Dermis microvascular lymphatic vessel endothelial cell (primary cell): ENCODE measurements at regions not wholly inside any gene's neighbourhood (a gene's known extent, or its start where the extent isn't known, plus 50 kb on each side); places are given as distances from the start of the nearest gene placed in this dataset.

ENCODE experiments used
- DNase-seq, 2 donors: peaks; one replicate each; pipeline versions ENCODE4 v3.0.0 to v3.0.0-alpha.2; 2010; ENCODE audit warnings: low read depth in 2 of 2

DNA sequence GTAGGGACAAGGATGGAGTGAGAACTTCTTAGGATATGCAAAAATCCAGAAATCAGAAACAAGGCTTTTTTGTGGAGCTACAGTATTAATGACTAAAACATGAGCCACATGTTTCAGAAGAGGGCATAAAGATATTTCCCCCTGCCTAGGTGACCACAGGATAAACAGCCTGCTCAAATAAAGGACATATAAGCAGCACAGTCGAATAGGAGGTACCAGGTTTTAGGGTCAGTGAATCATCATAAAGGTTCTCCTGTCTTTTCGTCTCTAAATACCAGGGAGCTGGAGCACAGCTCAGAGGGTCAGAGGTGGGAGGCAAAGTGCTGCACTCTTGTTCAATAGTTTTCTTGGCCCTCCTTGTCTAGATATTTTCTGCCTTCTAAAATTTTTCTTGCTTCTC, 211.9 kb upstream of the HS3ST1 start:
- no peak for DNase-seq

DNA sequence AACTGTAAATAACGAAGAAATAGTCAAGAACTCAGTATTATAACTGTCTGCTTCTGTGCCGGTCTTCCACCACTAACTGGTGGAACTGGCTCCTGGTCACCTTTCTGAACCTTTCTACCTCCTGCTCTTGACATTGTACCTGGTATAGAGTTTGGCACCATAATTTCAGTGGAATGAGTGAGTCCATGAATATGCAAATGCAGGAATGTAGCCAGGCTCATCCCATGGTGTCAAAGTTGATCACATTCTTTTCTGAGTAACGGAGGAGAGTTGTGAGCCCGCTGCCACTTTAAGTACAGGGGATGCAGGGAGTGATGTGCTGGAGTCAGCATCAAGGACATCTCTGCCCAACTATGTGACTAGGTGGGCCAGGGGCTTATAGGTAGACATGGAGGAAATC, 207.9 kb upstream of the HS3ST1 start:
- no peak for DNase-seq

DNA sequence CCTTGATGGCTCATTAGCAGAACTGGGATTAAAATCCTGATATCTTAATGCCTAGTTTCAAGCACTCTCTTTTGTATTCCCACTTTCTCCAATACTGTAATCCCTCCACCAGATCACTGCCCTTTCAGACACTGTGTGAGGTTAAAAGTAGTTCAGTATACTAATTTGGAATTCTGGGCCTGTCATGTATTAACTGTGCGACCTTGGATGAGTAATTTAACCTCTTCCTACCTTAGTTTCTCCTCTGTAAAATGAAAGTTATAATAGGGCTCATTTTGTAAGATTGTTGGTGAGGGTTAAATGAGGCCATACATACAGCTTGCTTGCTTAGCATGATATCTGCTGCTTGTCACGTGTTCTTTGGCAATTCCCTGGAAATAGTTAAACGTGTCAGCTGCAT, 207.3 kb upstream of the HS3ST1 start:
- DNase-seq: no peak

DNA sequence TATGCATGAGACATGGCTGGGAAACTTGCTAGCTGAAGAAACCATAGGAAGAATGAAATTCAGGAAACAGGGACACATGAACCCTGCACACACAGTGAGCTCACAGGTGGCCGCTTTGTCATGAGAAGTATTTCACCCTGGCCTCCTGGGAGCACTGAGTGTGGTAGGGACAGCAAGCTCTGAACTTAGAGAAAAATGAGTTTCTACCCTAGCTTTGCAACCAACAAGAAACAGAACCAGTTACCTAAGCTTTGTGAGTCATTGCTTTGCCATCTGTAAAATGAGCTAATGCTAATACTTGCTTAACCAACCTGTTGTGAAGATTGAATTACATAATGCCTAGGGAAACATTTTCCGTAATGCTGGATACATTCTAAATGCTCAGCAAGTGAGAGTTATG, 206.6 kb upstream of the HS3ST1 start:
- peak in 1 of 2 donors; percentile 19 for DNase-seq

DNA sequence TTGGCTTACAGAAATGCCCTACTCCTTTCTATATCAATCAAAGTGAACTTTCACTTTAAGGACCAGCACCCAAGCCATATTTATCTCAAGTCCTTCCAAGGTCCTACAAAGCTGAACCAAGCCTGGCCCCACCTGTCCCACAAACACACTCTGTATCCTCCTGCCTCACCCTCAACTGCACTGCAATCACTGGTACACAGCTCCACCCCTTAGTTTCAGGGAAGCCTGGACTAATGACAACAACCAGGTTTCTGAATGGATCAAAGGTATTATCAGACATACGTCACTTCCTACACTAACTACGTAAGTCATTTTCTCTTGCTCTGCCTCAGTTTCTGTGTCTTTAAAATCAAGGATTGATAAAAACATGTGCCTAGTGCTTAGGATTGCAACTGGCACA, 205.6 kb upstream of the HS3ST1 start:
- no peak for DNase-seq

DNA sequence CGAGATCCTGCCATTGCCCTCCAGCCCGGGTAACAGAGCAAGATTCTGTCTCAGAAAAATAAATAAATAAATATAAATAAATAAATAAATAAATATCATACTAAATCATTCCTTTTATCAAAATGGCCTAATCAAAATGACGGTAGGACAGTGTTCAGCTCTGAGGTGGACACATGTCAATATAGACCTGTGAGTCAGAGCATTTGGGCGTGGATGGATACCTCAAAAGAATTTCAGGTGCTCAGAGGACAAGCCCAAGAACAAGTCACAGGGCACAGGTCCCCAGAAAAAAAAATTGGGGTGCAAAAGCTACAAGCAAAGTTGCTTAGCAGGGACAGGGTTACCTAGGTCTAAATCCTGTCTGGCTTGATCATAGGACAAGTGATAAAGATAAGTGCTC, 204.7 kb upstream of the HS3ST1 start:
- DNase-seq: no peak

DNA sequence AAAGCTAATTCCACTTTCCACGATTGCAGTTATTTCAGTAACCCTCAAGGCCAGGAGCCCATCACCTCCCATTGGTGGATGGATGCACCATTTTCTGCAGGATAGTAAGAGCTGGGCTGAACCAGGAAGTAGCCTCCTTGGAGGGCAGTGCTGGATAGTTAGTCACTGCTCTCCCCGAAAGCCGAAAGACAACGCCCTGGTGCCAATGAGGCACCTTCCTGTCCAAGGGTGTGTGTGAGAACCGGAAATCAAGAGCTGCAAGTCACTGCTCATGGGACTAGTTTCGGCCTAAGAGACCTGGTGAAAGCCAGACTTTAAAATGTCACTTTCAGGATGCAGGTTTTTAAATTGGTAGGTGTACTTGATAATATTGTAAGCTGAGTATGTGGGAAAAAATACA, 203.8 kb upstream of the HS3ST1 start:
- peak in 1 of 2 donors; percentile 70 for DNase-seq

DNA sequence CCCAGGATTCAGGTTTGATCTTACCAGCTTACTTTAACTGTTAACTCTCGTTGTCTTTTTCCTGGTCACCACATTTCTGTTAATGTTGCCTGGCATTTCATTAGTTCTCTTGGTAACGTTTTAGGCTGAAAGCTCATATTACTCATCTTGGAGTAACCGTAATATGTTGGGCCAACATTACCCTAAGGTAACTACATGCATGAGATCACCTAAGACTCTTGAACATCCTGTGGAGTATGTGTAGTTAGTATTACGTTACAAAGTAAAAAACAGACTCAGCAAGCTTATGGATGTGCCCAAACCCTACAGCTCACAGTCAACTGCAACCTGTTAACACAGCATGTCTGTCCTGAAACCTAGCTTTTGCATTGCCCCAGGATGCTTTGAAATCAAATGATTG, 203.3 kb upstream of the HS3ST1 start:
- no peak for DNase-seq

DNA sequence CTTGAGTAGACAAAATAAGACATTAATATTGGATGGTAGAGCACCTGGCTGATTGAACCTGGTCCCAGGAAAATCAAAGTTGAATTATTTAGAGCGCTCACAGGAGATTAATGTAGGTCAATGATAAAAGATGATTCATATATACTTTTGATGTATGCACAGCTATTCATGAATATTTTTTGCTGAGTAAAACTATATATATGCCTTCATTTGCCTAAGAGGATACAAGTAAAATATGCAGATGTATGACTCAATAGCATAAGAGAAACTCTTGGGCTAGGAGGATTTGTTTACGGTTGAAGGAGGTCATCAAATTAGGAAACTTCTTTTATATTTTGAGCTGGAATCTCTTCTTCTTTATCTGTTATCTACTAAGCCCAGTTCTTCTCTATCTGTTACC, 202.7 kb upstream of the HS3ST1 start:
- DNase-seq: no peak

DNA sequence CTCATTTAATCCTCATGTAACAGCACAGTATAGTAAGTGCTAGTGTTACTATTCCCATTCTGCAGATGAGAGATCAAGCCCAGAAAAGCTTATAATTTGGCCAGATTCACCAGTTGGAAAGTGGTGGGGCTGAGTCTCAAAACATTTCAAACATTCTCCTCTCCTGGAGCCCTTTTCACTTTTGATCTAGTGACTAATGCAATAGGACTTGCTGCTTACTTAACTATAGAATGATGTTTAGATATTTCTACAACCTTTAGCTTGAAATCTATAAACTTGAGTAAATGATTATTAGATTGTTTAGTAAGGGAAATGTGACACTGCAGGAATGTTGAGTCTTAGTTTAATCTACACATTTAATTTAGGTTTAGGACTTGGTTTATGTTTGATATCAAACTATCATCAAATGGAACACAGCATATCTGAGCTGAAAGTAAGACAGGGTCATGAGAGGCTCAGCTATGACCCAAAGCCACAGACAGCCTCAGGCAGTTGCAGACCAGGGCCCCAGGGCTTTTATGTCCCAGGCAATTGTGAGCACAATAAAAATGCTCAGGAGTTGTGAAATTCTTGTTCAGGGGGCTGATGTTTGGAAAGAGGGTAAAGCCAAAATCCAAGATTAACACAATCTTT, 199.5 kb upstream of the HS3ST1 start:
- DNase-seq: no peak

DNA sequence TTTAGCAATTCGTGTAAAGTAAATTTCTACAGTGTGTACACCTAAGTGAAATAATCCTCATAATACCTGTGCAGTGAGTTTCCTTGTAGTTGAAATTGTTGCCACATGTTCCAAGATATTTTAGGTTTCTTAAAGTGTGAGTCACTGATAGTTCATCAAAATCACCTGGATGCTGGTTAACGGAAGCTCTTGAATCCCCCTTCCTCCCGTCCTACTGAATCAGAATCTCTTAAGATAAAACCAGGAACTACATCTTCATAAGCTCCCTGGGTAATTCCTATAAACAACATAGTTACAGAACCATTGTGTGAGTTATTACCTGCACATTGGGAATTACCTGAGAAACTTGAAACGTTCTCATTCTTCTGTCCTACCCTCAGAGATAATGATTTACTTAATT, 197.4 kb upstream of the HS3ST1 start:
- DNase-seq: no peak

DNA sequence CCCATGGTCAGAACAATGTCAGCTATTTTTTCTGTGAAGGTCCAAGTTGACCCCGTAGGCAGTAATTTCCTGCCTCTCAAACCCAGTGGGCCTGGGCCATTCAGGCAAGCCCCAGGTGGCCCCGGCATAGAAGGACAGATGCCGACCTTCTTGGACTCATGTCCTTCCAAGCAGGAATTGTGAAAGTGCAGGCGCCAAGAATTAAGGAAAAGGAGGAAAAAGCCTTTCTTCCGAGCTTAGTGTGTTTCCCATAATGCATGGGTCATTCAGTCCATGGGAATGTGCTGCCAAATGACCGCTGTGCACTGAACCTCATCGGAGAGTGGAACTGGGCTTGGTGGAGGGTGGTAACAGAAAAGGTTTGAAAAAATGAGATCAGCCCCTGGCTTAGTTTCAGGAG, 196.5 kb upstream of the HS3ST1 start:
- DNase-seq: peak in 1 of 2 donors; percentile 54

DNA sequence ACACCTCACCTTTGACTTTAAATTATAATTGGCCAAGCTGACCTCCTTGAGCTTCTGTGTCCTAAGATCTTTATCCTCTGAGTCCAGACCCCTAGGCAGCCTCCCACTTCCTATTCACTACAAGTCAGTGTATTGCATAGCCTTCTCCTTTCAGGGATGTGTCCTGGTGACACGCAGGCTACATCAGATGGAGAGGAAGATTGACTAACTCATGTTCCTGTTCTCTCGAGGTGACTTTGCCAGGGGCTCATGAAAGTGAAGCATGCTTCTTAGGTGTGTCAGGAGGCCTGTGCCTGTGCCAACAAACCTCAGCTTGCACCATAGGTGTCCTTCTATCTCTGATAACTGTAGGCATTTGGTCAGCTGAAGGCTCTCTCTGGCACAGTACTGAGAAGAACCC, 195.7 kb upstream of the HS3ST1 start:
- DNase-seq: peak in 1 of 2 donors; percentile 21

DNA sequence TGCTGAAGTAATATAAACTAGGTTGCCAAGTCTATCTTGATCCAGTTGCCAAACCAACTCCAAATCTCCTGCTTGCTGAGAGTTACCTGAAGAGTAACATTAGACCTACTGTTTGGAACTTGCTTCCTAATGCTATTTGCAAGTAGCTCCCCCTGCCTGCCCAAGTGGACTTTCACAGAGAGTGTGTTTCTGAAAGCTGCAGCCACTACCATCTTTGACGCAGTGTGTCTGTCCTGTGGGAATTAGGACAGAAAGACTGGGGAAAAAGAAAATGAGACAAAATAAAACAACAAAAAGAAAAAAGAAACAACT, 195.0 kb upstream of the HS3ST1 start:
- DNase-seq: peak; percentile 22 to 61

DNA sequence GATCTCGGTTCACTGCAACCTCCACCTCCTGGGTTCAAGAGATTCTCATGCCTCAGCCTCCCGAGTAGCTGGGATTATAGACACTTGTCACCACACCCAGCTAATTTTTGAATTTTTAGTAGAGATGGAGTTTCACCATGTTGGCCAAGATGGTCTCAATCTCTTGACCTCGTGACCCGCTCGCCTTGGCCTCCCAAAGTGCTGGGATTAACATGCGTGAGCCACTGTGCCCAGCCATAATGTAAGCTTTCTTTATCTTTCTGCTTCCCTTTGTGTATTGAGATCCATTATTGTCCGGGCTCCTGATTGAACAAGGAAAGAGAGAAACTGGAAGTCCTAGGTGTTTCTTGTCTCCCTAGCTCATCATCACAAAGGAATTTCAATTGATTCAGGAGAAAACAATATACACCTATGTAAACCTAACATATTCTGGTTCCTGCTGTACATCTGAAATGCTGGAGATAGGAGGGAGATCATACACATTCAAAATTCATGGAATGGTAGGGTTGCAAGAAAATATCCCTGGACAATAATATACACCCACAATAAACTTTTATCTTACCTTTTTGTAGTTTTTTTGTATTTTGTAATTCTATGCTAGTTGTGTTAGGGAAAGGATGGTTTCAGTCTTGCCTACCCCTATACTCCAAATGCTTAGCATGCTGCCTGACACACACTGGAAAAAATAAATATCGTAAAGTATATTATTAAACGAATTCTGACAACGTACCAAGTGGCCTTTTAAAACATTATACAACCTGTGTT, 194.4 kb upstream of the HS3ST1 start:
- no peak for DNase-seq

DNA sequence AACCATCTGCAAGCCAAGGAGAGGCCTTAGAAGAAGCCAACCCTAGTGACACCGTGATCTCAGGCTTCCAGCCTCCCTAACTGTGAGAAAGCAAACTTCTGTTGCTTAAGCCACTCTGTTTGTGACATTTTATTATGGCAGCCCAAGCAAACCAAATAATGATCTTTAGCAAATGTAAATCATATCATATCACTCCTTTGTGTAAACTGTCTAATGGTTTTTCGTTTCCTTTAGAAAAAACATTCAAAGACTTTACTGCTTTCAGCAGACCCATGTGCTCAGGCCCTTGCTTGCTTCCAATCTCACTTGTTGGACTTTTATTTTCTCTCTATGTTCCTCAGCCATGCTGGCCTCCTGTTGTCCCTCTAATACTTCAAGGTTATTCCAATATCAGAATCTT, 192.2 kb upstream of the HS3ST1 start:
- no peak for DNase-seq

DNA sequence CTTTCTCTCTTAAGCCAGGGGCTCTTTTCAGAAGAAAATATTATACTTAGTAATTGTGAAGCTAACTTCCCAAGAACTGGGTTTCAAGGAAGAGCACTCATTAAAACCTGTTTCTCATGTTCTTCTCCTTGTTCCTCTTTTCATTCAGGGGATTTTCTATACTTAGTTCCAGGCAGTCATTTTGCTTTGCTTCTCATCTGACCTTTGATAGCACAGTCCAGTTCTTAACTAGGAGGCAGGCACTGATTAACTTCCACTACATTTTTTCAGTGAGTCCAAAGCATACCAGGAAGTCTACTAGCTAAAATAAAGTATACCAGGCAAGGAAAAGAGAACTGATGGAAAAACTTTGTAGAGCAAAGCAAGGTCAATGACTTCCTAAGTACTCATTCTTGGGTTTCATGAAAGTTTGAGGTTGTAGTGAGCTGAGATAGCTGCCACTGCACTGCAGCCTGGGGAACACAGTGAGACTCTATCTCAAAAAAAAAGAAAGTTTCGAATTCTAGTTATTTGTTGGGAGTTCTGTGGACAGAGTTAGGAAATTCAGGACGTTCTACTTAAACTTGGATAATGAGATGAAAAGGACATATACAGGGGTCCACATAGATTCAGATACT, 190.1 kb upstream of the HS3ST1 start:
- no peak for DNase-seq

DNA sequence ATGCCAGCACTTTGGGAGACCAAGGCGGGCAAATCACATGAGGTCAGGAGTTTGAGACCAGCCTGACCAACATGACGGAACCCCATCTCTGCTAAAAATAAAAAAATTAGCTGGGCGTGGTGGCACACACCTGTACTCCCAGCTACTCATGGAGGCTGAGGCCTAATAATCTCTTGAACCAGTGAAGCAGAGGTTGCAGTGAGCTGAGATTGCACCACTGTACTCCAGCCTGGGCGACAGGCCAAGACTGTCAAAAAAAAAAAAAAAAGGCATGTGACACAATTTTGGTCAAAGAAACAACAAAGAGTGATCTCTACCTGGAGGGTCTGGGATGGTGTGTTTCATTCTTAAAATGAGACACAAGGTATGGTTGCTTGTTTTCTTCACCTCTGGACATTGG, 188.2 kb upstream of the HS3ST1 start:
- DNase-seq: no peak

DNA sequence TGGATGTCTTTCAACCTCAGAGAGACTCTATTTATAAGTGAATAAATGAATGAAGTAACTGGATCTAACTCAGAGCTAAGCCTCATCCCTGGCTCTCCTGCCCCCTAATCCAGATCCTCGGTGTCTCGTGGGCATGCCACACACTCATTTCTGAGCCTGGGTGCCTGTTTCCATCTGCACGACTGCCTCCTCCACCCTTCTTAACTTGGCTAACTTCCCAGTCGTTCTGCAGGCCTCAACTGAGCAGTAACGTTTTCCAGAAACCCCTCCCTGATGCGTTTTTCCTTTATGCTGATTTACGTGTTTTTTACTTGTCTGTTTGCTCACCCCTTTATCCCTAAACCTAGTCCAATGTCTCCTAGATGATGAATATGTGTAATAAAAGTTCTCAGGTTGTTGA, 186.9 kb upstream of the HS3ST1 start:
- no peak for DNase-seq

DNA sequence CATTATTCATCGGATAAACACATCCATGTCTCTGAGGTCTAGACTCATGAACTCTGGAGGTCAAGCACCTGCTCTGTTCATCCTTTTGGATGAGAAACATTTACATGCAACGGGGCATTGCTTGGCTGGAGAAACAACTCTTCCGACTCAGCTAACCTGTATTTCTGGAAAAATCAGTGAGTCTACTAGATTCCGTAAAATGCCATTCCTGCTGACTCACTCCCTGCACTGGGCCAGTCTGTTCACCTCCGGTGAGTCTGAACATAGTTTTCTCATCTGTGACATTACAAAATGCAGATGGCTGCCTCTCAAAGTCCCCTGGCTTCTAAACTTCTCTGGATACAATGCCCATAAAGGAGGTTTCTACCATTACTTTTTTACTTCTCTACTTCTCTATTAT, 185.7 kb upstream of the HS3ST1 start:
- peak in 1 of 2 donors; percentile 61 for DNase-seq

DNA sequence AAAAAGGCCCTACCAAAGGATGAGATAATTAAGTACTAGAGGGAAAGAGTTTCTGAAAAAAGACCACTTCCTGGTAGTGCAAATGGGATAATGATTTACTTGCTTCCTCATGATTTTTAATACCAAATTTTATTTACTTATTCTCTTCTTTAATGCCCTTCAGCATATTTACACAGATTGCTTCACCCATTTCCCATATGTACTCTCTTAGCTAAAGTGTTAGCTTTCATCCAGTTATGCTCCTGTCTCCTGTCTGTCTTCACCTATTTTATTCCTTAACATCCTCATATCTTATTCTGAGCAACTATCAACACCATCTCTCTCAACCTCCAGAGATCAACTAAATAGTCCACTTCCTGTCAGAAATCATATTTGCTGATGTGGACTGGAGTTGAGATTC, 183.2 kb upstream of the HS3ST1 start:
- DNase-seq: no peak

DNA sequence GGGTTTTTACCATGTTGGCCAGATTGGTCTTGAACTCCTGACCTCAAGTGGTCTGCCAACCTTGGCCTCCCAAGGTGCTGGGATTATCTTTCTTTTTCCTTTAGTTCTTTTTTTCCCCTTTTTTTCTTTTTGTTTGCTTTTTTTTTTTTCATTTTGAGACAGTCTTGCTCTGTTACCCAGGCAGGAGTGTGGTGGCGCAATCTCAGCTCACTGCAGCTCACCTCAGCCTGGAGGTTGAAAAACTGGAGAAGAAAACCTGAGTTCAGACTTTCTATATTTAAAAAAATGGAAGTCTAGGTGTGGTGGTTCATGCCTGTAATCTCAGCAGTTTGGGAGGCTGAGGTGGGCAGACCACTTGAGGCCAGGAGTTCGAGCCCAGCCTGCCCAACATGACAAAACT, 181.1 kb upstream of the HS3ST1 start:
- no peak for DNase-seq

DNA sequence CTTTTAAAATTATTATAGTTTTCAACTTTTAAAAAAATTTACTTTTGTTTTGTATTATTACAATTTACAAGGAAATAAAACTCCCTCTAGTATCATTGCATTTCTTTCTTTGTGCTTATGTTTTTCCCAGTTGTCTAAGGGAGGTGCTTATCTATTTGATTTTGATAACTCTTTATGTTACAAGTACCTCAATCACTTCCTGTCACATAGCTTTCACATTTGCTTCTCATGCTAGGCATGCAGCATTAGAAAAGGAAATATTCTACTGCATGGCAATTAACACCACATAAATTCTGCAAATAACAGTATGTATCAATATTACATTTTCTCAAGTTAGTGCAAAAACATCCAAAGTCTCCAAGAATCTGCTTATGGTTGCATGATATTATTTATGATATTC, 180.3 kb upstream of the HS3ST1 start:
- DNase-seq: no peak
